PC-3 (cell line): ENCODE measurements at regions not wholly inside any gene's neighbourhood (a gene's known extent, or its start where the extent isn't known, plus 50 kb on each side); places are given as distances from the start of the nearest gene placed in this dataset.

Source experiments
- ATAC-seq: fragments of 200-7000 bp; cut with Tn5 transposase; 2 replicates; pipeline ENCODE4 v1.9.1; 2020; ENCODE audit warnings: mild to moderate bottlenecking, moderate library complexity
- BruUV-seq: library from RNA; stranded (reverse); fragments of 400-500 nt; replicated peaks from 2 replicates; lab custom pipeline; 2021; lab: Mats Ljungman, UMichigan
- CTCF ChIA-PET: fragments of 300-600 bp; sonication (Branson Sonifier 250); formaldehyde crosslinking; loops from one replicate; lab custom pipeline; 2022; ENCODE audit warnings: antibody characterized with exemption; lab: Charles Lee
- POLR2A ChIA-PET: fragments of 300-600 bp; sonication (Branson Sonifier 250); formaldehyde crosslinking; loops from one replicate; lab custom pipeline; 2022; ENCODE audit warnings: antibody characterized with exemption; ENCODE audit not compliant: unreplicated experiment; lab: Charles Lee
- DNase-seq: peaks from one replicate; pipeline ENCODE4 v3.0.0-alpha.2; 2015
- H2AFZ ChIP-seq: fragments of 300-600 bp; sonication (generic); 2 replicates; pipeline ENCODE4 v1.6.0; 2016; ENCODE audit warnings: antibody characterized with exemption, low read length
- H3F3A ChIP-seq: fragments of 300-600 bp; sonication (generic); one replicate; pipeline ENCODE4 v1.6.0; 2017; ENCODE audit warnings: antibody characterized with exemption, low read length, control low read depth, mild to moderate bottlenecking; ENCODE audit not compliant: unreplicated experiment
- H3K27ac ChIP-seq: fragments of 300-600 bp; sonication (generic); 2 replicates; pipeline ENCODE4 v1.5.1; 2016; ENCODE audit warnings: mild to moderate bottlenecking, low read length
- H3K27me3 ChIP-seq: fragments of 300-600 bp; sonication (generic); 2 replicates; pipeline ENCODE4 v1.6.1; 2016; ENCODE audit warnings: low read length, mixed read lengths
- H3K36me3 ChIP-seq: fragments of 300-600 bp; sonication (generic); 2 replicates; pipeline ENCODE4 v1.6.1; 2016; ENCODE audit warnings: low read depth, mixed run types, low read length, mixed read lengths
- H3K4me1 ChIP-seq: fragments of 300-600 bp; sonication (generic); 2 replicates; pipeline ENCODE4 v1.5.1; 2016; ENCODE audit warnings: low read length; ENCODE audit not compliant: insufficient read depth
- H3K4me2 ChIP-seq: fragments of 300-600 bp; sonication (generic); 2 replicates; pipeline ENCODE4 v1.6.0; 2016; ENCODE audit warnings: low read length
- H3K4me3 ChIP-seq: fragments of 300-600 bp; sonication (generic); 2 replicates; pipeline ENCODE4 v1.5.1; 2016; ENCODE audit warnings: mild to moderate bottlenecking, low read length, mixed read lengths
- H3K79me2 ChIP-seq: fragments of 300-600 bp; sonication (generic); 2 replicates; pipeline ENCODE4 v1.6.1; 2017; ENCODE audit warnings: low read length, mixed read lengths
- H3K9ac ChIP-seq: fragments of 300-600 bp; sonication (generic); 2 replicates; pipeline ENCODE4 v1.6.0; 2016; ENCODE audit warnings: mild to moderate bottlenecking, low read length
- H3K9me2 ChIP-seq: fragments of 300-600 bp; sonication (generic); replicated peaks from 2 replicates; pipeline ENCODE4 v1.6.1; 2016; ENCODE audit warnings: mixed run types, low read length, mixed read lengths
- H3K9me3 ChIP-seq: fragments of 300-600 bp; sonication (generic); 2 replicates; pipeline ENCODE4 v1.6.1; 2016; ENCODE audit warnings: low read length, mixed read lengths
- H4K20me1 ChIP-seq: fragments of 300-600 bp; sonication (generic); 2 replicates; pipeline ENCODE4 v1.6.1; 2016; ENCODE audit warnings: low read length, mixed read lengths
- CTCF ChIP-seq: fragments of 300-600 bp; sonication (generic); conservative IDR thresholded peaks from 2 replicates; pipeline ENCODE4 v1.5.1; 2017; ENCODE audit warnings: antibody characterized with exemption, low read depth, mild to moderate bottlenecking, low read length
- EZH2 ChIP-seq: fragments of 300-600 bp; sonication (generic); IDR thresholded peaks from one replicate; pipeline ENCODE4 v1.6.1; 2017; ENCODE audit warnings: antibody characterized with exemption, mild to moderate bottlenecking, low read length; ENCODE audit not compliant: unreplicated experiment
- EZH2phosphoT487 ChIP-seq: fragments of 300-600 bp; sonication (generic); IDR thresholded peaks from 2 replicates; pipeline ENCODE4 v1.6.1; 2018; ENCODE audit warnings: mild to moderate bottlenecking, antibody characterized with exemption, low read length, borderline replicate concordance
- intact Hi-C: fragments of 100-400 bp; cut with micrococcal nuclease; formaldehyde crosslinking; loops from 2 replicates; pipeline ENCODE4 v1.9.0; 2023

- Histone ChIP-seq H3K9me2 (no peaks in the 10 kb centered on the region), H3K27ac (no peak overlapping the region), H3K9ac (no peak overlapping the region), H3K27me3 (no peaks in the 10 kb centered on the region), H3K4me3 (no peak overlapping the region), H3K4me2 (no peak overlapping the region), H2AFZ (no peak overlapping the region), H3K79me2 (no peaks in the 10 kb centered on the region), H4K20me1 (no peaks in the 10 kb centered on the region), H3K9me3 (no peaks in the 10 kb centered on the region), H3K36me3 (no peaks in the 10 kb centered on the region), H3K4me1 (no peaks in the 10 kb centered on the region), H3F3A (no peaks in the 10 kb centered on the region)
- ATAC-seq (no peak), DNase-seq (no peak)
- no peak for TF ChIP-seq EZH2phosphoT487
- TF ChIP-seq CTCF = no peak
- intact Hi-C loops = no loop called here
- CTCF ChIA-PET = no interaction called here
- BruUV-seq = no TSS peak
- POLR2A ChIA-PET = no interaction called here
Measured at GRCh38 chr4:124514588-124514987, 197.9 kb downstream of the ANKRD50 start.

- TF ChIP-seq EZH2phosphoT487 = no peak
- no peak for TF ChIP-seq EZH2
- TF ChIP-seq CTCF = no peak; the same call in 1 of the 2 replicates
- POLR2A ChIA-PET = no interaction called here
- Histone ChIP-seq H3K4me3 (no peak overlapping the region), H3K27me3 (no peaks in the 10 kb centered on the region), H3K27ac (no peak overlapping the region), H3K4me1 (no peaks in the 10 kb centered on the region), H3K9me3 (no peaks in the 10 kb centered on the region), H2AFZ (no peak overlapping the region), H3K36me3 (no peaks in the 10 kb centered on the region), H3K9ac (no peak overlapping the region), H3K79me2 (no peaks in the 10 kb centered on the region), H4K20me1 (no peaks in the 10 kb centered on the region), H3K4me2 (no peak overlapping the region), H3K9me2 (no peaks in the 10 kb centered on the region), H3F3A (no peaks in the 10 kb centered on the region)
- intact Hi-C loops = no loop called here
- no TSS peak for BruUV-seq
- CTCF ChIA-PET = no interaction called here
- ATAC-seq (no peak), DNase-seq (no peak)
Measured at GRCh38 chr4:124515591-124515990, 196.9 kb downstream of the ANKRD50 start.

GRCh38 chr4:124519196-124519595 is 193.3 kb downstream of the ANKRD50 start:
- no peak for DNase-seq
- POLR2A ChIA-PET = no interaction called here
- intact Hi-C loops = no loop called here
- Histone ChIP-seq H4K20me1 (no peaks in the 10 kb centered on the region), H3K27ac (no peak overlapping the region), H3K4me3 (no peak overlapping the region), H3K4me2 (no peak overlapping the region), H3K36me3 (no peaks in the 10 kb centered on the region), H3F3A (no peaks in the 10 kb centered on the region), H3K4me1 (no peaks in the 10 kb centered on the region), H2AFZ (no peak overlapping the region), H3K79me2 (no peaks in the 10 kb centered on the region), H3K9me2 (no peaks in the 10 kb centered on the region), H3K27me3 (no peaks in the 10 kb centered on the region), H3K9ac (no peak overlapping the region), H3K9me3 (no peaks in the 10 kb centered on the region)
- CTCF ChIA-PET = no interaction called here
- no TSS peak for BruUV-seq
- TF ChIP-seq EZH2phosphoT487 = no peak
- no peak for TF ChIP-seq CTCF
- TF ChIP-seq EZH2 = no peak
- ATAC-seq = no peak
